A673 (cell line): ENCODE measurements at regions not wholly inside any gene's neighbourhood (a gene's known extent, or its start where the extent isn't known, plus 50 kb on each side); places are given as distances from the start of the nearest gene placed in this dataset.

ENCODE experiments used
- EZH2 ChIP-seq: fragments of 200-600 bp; sonication (generic); IDR thresholded peaks from 2 replicates; pipeline ENCODE4 v1.6.1; 2017; ENCODE audit warnings: borderline replicate concordance, low read depth, mild to moderate bottlenecking, mixed read lengths, antibody characterized with exemption, low read length; ENCODE audit not compliant: poor library complexity, severe bottlenecking
- TF ChIP-seq, protein P1 (sequence below): fragments of 300-800, 200-600 bp; sonication (generic); conservative IDR thresholded peaks from 2 replicates; pipeline ENCODE4 v1.5.1; 2017; ENCODE audit warnings: low read depth, mild to moderate bottlenecking, antibody characterized with exemption, low read length, moderate library complexity, mixed read lengths

DNA sequence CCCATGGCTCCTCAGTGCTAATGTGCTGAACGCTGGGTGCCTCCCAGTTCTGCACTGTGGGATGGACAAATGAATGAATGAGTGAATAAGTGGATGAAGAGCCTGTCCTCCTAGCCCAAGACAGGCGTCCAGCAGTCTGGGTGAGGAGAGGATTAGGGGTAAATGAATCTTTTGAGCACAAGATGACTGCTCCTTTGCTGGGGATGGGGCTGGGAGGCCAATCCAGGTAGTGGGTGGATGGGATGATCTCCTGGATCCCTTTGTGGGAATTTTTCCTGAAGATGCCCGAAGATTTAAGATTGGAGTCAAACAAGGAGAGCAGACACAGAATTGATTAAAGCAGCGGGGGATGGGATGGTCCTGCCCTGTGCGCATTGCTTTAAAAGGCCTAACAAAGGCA lies 65.3 kb upstream of the MLN start:
- TF ChIP-seq, protein P1, sequence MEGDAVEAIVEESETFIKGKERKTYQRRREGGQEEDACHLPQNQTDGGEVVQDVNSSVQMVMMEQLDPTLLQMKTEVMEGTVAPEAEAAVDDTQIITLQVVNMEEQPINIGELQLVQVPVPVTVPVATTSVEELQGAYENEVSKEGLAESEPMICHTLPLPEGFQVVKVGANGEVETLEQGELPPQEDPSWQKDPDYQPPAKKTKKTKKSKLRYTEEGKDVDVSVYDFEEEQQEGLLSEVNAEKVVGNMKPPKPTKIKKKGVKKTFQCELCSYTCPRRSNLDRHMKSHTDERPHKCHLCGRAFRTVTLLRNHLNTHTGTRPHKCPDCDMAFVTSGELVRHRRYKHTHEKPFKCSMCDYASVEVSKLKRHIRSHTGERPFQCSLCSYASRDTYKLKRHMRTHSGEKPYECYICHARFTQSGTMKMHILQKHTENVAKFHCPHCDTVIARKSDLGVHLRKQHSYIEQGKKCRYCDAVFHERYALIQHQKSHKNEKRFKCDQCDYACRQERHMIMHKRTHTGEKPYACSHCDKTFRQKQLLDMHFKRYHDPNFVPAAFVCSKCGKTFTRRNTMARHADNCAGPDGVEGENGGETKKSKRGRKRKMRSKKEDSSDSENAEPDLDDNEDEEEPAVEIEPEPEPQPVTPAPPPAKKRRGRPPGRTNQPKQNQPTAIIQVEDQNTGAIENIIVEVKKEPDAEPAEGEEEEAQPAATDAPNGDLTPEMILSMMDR: no peak
- TF ChIP-seq EZH2: no peak
